HG03280 (cell line): ENCODE measurements at regions not wholly inside any gene's neighbourhood (a gene's known extent, or its start where the extent isn't known, plus 50 kb on each side); places are given as distances from the start of the nearest gene placed in this dataset.
"Not testable (repeated sequence)": the region's sequence is repeated elsewhere in the genome, so short reads cannot be mapped to it uniquely, and the experiment has no call there.

Experiments used
- ATAC-seq: cut with Tn5 transposase; IDR thresholded peaks from one replicate; pipeline ENCODE4 v1.9.1; 2021; ENCODE audit warnings: mild to moderate bottlenecking, moderate library complexity; ENCODE audit not compliant: unreplicated experiment

GRCh38 chr4:164287173-164287572 lies 466.8 kb upstream of the SMIM31 start:
- no peak for ATAC-seq

- ATAC-seq, result no peak
These were observed 465.4 kb upstream of the SMIM31 start for GRCh38 chr4:164288578-164288977.

GRCh38 chr4:164293203-164293602 lies 460.7 kb upstream of the SMIM31 start:
- no peak for ATAC-seq

- no peak for ATAC-seq
These were observed 460.2 kb upstream of the SMIM31 start for GRCh38 chr4:164293743-164294142.

GRCh38 chr4:164301430-164301829 lies 452.5 kb upstream of the SMIM31 start:
- ATAC-seq, result no peak

- ATAC-seq, result peak; percentile 72
These were observed 449.8 kb upstream of the SMIM31 start for GRCh38 chr4:164304101-164304639.

- no peak for ATAC-seq
These were observed 449.1 kb upstream of the SMIM31 start for GRCh38 chr4:164304861-164305260.

- no peak for ATAC-seq
These were observed 446.7 kb upstream of the SMIM31 start for GRCh38 chr4:164307262-164307661.

- ATAC-seq, result no peak
These were observed 441.3 kb upstream of the SMIM31 start for GRCh38 chr4:164312671-164313070.

GRCh38 chr4:164313853-164314252 lies 440.1 kb upstream of the SMIM31 start:
- no peak for ATAC-seq

- no peak for ATAC-seq
These were observed 435.6 kb upstream of the SMIM31 start for GRCh38 chr4:164318350-164318749.

GRCh38 chr4:164319688-164320087 lies 434.2 kb upstream of the SMIM31 start:
- no peak for ATAC-seq

- ATAC-seq, result no peak
These were observed 433.1 kb upstream of the SMIM31 start for GRCh38 chr4:164320847-164321246.

- no peak for ATAC-seq
These were observed 427.9 kb upstream of the SMIM31 start for GRCh38 chr4:164326056-164326455.

- no peak for ATAC-seq
These were observed 416.5 kb upstream of the SMIM31 start for GRCh38 chr4:164337219-164337944.

- ATAC-seq, result no peak
These were observed 410.4 kb upstream of the SMIM31 start for GRCh38 chr4:164343472-164343976.

GRCh38 chr4:164345756-164346155 lies 408.2 kb upstream of the SMIM31 start:
- no peak for ATAC-seq

GRCh38 chr4:164350061-164350460 lies 403.9 kb upstream of the SMIM31 start:
- ATAC-seq, result no peak

GRCh38 chr4:164350716-164351115 lies 403.2 kb upstream of the SMIM31 start:
- ATAC-seq, result not testable (repeated sequence)

- ATAC-seq, result no peak
These were observed 396.0 kb upstream of the SMIM31 start for GRCh38 chr4:164357957-164358356.

- no peak for ATAC-seq
These were observed 395.5 kb upstream of the SMIM31 start for GRCh38 chr4:164358400-164358799.

GRCh38 chr4:164359881-164360280 lies 394.1 kb upstream of the SMIM31 start:
- ATAC-seq, result no peak

- no peak for ATAC-seq
These were observed 385.0 kb upstream of the SMIM31 start for GRCh38 chr4:164368894-164369293.
